Transverse colon (tissue), 4 donors: ENCODE measurements at regions not wholly inside any gene's neighbourhood (a gene's known extent, or its start where the extent isn't known, plus 50 kb on each side); places are given as distances from the start of the nearest gene placed in this dataset.

ENCODE experiments used
- CTCF ChIP-seq, 5 experiments: fragments of 200-600 bp in 3 of 5; fragments of 450-650 bp in 2 of 5; sonication (generic) in 3 of 5; IDR thresholded peaks; 1 replicate in 2 of 5; 2 replicates in 3 of 5; pipeline ENCODE4 v1.5.1; 2016 to 2017; ENCODE audit warnings: antibody characterized with exemption in 5 of 5, inconsistent platforms in 3 of 5, mild to moderate bottlenecking in 2 of 5, moderate library complexity in 1 of 5
- EP300 ChIP-seq: sonication (generic); formaldehyde crosslinking; IDR thresholded peaks from one replicate; pipeline ENCODE4 v1.6.1; 2017; ENCODE audit warnings: antibody characterized with exemption, low read depth
- POLR2A ChIP-seq: fragments of 450-650 bp; IDR thresholded peaks from one replicate; pipeline ENCODE4 v1.6.1; 2016; ENCODE audit warnings: antibody characterized with exemption, mild to moderate bottlenecking, moderate library complexity
- POLR2AphosphoS5 ChIP-seq, 3 donors: sonication (generic); formaldehyde crosslinking; IDR thresholded peaks; one replicate each; pipeline ENCODE4 v1.6.1; 2016; ENCODE audit warnings: antibody characterized with exemption in 3 of 3

GRCh38 chrX:95836517-95836916 lies 848.1 kb upstream of the DIAPH2 start:
- no peak for TF ChIP-seq CTCF (IDR thresholded peaks at IDR 0.05)
- TF ChIP-seq EP300, result no peak
- TF ChIP-seq POLR2A, result no peak
- TF ChIP-seq POLR2AphosphoS5 (IDR thresholded peaks at IDR 0.05), result no peak
